Trophoblast cell (in vitro differentiated cells and primary cell): ENCODE measurements at regions not wholly inside any gene's neighbourhood (a gene's known extent, or its start where the extent isn't known, plus 50 kb on each side); places are given as distances from the start of the nearest gene placed in this dataset.

Experiments
- DNase-seq, 2 donors: peaks; one replicate each; pipeline ENCODE4 v3.0.0-alpha.2; 2016
- H2AFZ ChIP-seq: 2 replicates; pipeline ENCODE4 v1.6.1; 2013; ENCODE audit warnings: low read length, moderate library complexity, mild to moderate bottlenecking; ENCODE audit not compliant: insufficient read depth, poor library complexity
- H2AK5ac ChIP-seq: 2 replicates; pipeline ENCODE4 v1.6.1; 2013; ENCODE audit warnings: mild to moderate bottlenecking, low read length
- H2BK120ac ChIP-seq: 2 replicates; pipeline ENCODE4 v1.6.1; 2013; ENCODE audit warnings: low read length, mild to moderate bottlenecking, moderate library complexity; ENCODE audit not compliant: insufficient read depth, poor library complexity
- H2BK12ac ChIP-seq: 2 replicates; pipeline ENCODE4 v1.6.1; 2013; ENCODE audit warnings: mild to moderate bottlenecking, low read length, moderate library complexity
- H2BK5ac ChIP-seq: 2 replicates; pipeline ENCODE4 v1.6.1; 2013; ENCODE audit warnings: low read length, low read depth, moderate library complexity, mild to moderate bottlenecking; ENCODE audit not compliant: poor library complexity
- H3K14ac ChIP-seq: 2 replicates; pipeline ENCODE4 v1.6.1; 2013; ENCODE audit warnings: mild to moderate bottlenecking, low read length
- H3K18ac ChIP-seq: 2 replicates; pipeline ENCODE4 v1.6.1; 2013; ENCODE audit warnings: mild to moderate bottlenecking, low read length
- H3K23ac ChIP-seq: 2 replicates; pipeline ENCODE4 v1.6.1; 2013; ENCODE audit warnings: low read length
- H3K27ac ChIP-seq: 2 replicates; pipeline ENCODE4 v1.5.1; 2013; ENCODE audit warnings: low read depth, mild to moderate bottlenecking, inconsistent platforms, low read length, moderate library complexity
- H3K27me3 ChIP-seq: 2 replicates; pipeline ENCODE4 v1.6.1; 2013; ENCODE audit warnings: inconsistent platforms, mild to moderate bottlenecking, low read length, moderate library complexity; ENCODE audit not compliant: insufficient read depth
- H3K36me3 ChIP-seq, 2 experiments: 1 replicate in 1 of 2; 2 replicates in 1 of 2; pipeline ENCODE4 v1.6.1; 2013; ENCODE audit warnings: low read length in 2 of 2, mild to moderate bottlenecking in 2 of 2, moderate library complexity in 1 of 2; ENCODE audit not compliant: insufficient read depth in 2 of 2, control insufficient read depth in 1 of 2
- H3K4ac ChIP-seq: 2 replicates; pipeline ENCODE4 v1.6.1; 2013; ENCODE audit warnings: low read depth, mild to moderate bottlenecking, low read length, moderate library complexity
- H3K4me1 ChIP-seq, 2 experiments: 1 replicate in 1 of 2; 2 replicates in 1 of 2; pipeline ENCODE4 v1.6.1; 2013; ENCODE audit warnings: low read length in 2 of 2, mild to moderate bottlenecking in 2 of 2, moderate library complexity in 1 of 2; ENCODE audit not compliant: insufficient read depth in 2 of 2, control insufficient read depth in 1 of 2
- H3K4me2 ChIP-seq: 2 replicates; pipeline ENCODE4 v1.6.1; 2013; ENCODE audit warnings: inconsistent platforms, mild to moderate bottlenecking, low read length, moderate library complexity
- H3K4me3 ChIP-seq: 2 replicates; pipeline ENCODE4 v1.5.1; 2013; ENCODE audit warnings: mild to moderate bottlenecking, low read depth, low read length, inconsistent platforms
- H3K79me1 ChIP-seq: one replicate; pipeline ENCODE4 v1.6.1; 2013; ENCODE audit warnings: low read length
- H3K79me2 ChIP-seq: 2 replicates; pipeline ENCODE4 v1.6.1; 2013; ENCODE audit warnings: low read length, mild to moderate bottlenecking; ENCODE audit not compliant: control insufficient read depth, insufficient read depth, poor library complexity
- H3K9ac ChIP-seq: 2 replicates; pipeline ENCODE4 v1.6.1; 2013; ENCODE audit warnings: mild to moderate bottlenecking, low read length
- H3K9me3 ChIP-seq: 2 replicates; pipeline ENCODE4 v1.6.1; 2013; ENCODE audit warnings: low read depth, mild to moderate bottlenecking, control low read depth, inconsistent platforms, low read length; ENCODE audit not compliant: insufficient read depth
- H4K12ac ChIP-seq: 2 replicates; pipeline ENCODE4 v1.6.1; 2013; ENCODE audit warnings: low read depth, mild to moderate bottlenecking, low read length, moderate library complexity
- H4K8ac ChIP-seq: 2 replicates; pipeline ENCODE4 v1.6.1; 2013; ENCODE audit warnings: low read depth, mild to moderate bottlenecking, low read length, moderate library complexity
- H4K91ac ChIP-seq: one replicate; pipeline ENCODE4 v1.6.1; 2013; ENCODE audit warnings: low read depth, mild to moderate bottlenecking, low read length, moderate library complexity
- WGBS: extraction: QIAGEN DNeasy Blood & Tissue Kit; methylation state at CpG from one replicate; pipeline ENCODE4 v1.1.7; 2013; ENCODE audit warnings: missing lambda C conversion rate; ENCODE audit not compliant: insufficient read length, insufficient coverage; ENCODE audit errors: extremely low coverage; 5-methylcytosine and 5-hydroxymethylcytosine counted together

GRCh38 chr2:147440734-147441133 lies 404.1 kb upstream of the ACVR2A start:
- Histone ChIP-seq H3K18ac (no peak overlapping the region), H2BK12ac (no peak overlapping the region), H3K79me2 (no peaks in the 10 kb centered on the region), H3K4me2 (no peak overlapping the region), H3K79me1 (no peaks in the 10 kb centered on the region), H4K91ac (no peak overlapping the region), H3K14ac (no peak overlapping the region), H3K23ac (no peak overlapping the region), H4K12ac (no peak overlapping the region), H2BK5ac (no peak overlapping the region), H3K4ac (no peak overlapping the region), H3K4me1 (no peaks in the 10 kb centered on the region), H4K8ac (no peak overlapping the region), H2BK120ac (no peak overlapping the region), H3K9ac (no peak overlapping the region), H2AFZ (no peak overlapping the region), H3K27ac (no peak overlapping the region), H3K4me3 (no peak overlapping the region), H2AK5ac (no peak overlapping the region), H3K9me3 (no peaks in the 10 kb centered on the region), H3K36me3 (no peaks in the 10 kb centered on the region), H3K27me3 (no peaks in the 10 kb centered on the region)
- no peak for DNase-seq
- no CpG with 5 or more reads among the region's 1 CpG for WGBS

- H3K27ac ChIP-seq, result no peak overlapping the region
- no peak overlapping the region for H4K8ac ChIP-seq
- no peak overlapping the region for H3K18ac ChIP-seq
- no peak overlapping the region for H3K4ac ChIP-seq
- no peak for DNase-seq
- H3K23ac ChIP-seq, result no peak overlapping the region
- no peaks in the 10 kb centered on the region for H3K4me1 ChIP-seq
- no peak overlapping the region for H2AK5ac ChIP-seq
- H3K14ac ChIP-seq, result no peak overlapping the region
- H3K79me1 ChIP-seq, result no peaks in the 10 kb centered on the region
- no peaks in the 10 kb centered on the region for H3K36me3 ChIP-seq
- H2BK12ac ChIP-seq, result no peak overlapping the region
- no peaks in the 10 kb centered on the region for H3K9me3 ChIP-seq
- H3K4me3 ChIP-seq, result no peak overlapping the region
- H3K4me2 ChIP-seq, result no peak overlapping the region
- H4K91ac ChIP-seq, result no peak overlapping the region
- no peak overlapping the region for H2AFZ ChIP-seq
- H4K12ac ChIP-seq, result no peak overlapping the region
- H2BK5ac ChIP-seq, result no peak overlapping the region
- H3K27me3 ChIP-seq, result no peaks in the 10 kb centered on the region
- no peak overlapping the region for H3K9ac ChIP-seq
- no peaks in the 10 kb centered on the region for H3K79me2 ChIP-seq
- H2BK120ac ChIP-seq, result no peak overlapping the region
Observed at GRCh38 chr2:147439986-147440385, 404.8 kb upstream of the ACVR2A start.

- no peak overlapping the region for H3K4me2 ChIP-seq
- no CpG with 5 or more reads among the region's 8 CpGs for WGBS
Observed at GRCh38 chr2:147438882-147439281, 405.9 kb upstream of the ACVR2A start.

GRCh38 chr2:147433822-147434221 lies 411.0 kb upstream of the ACVR2A start:
- Histone ChIP-seq H3K4me2 (no peak overlapping the region), H3K23ac (no peak overlapping the region), H2AK5ac (no peak overlapping the region), H4K91ac (no peak overlapping the region), H3K79me1 (no peaks in the 10 kb centered on the region), H3K9me3 (no peaks in the 10 kb centered on the region), H2AFZ (no peak overlapping the region), H3K4me1 (peaks cover 0 to 2% of the 10 kb centered on the region in 2 experiments), H3K36me3 (no peaks in the 10 kb centered on the region), H4K12ac (no peak overlapping the region), H3K4ac (no peak overlapping the region), H3K79me2 (no peaks in the 10 kb centered on the region), H2BK12ac (no peak overlapping the region), H3K18ac (no peak overlapping the region), H3K9ac (no peak overlapping the region), H3K14ac (no peak overlapping the region), H4K8ac (no peak overlapping the region), H2BK120ac (no peak overlapping the region), H2BK5ac (no peak overlapping the region), H3K27me3 (no peaks in the 10 kb centered on the region), H3K4me3 (no peak overlapping the region), H3K27ac (no peak overlapping the region)
- DNase-seq, result no peak
- no CpG with 5 or more reads among the region's 2 CpGs for WGBS

More at GRCh38 chr2:147438882-147439281, 405.9 kb upstream of the ACVR2A start:
- no peak overlapping the region for H4K12ac ChIP-seq
- no peak overlapping the region for H3K27ac ChIP-seq
- no peak overlapping the region for H2BK120ac ChIP-seq
- no peak for DNase-seq
- H3K27me3 ChIP-seq, result no peaks in the 10 kb centered on the region
- no peak overlapping the region for H3K9ac ChIP-seq
- no peak overlapping the region for H2AFZ ChIP-seq
- H4K8ac ChIP-seq, result no peak overlapping the region
- no peak overlapping the region for H3K23ac ChIP-seq
- no peak overlapping the region for H3K14ac ChIP-seq
- H3K4me3 ChIP-seq, result no peak overlapping the region
- H2BK12ac ChIP-seq, result no peak overlapping the region
- no peaks in the 10 kb centered on the region for H3K9me3 ChIP-seq
- H3K4me1 ChIP-seq, result no peaks in the 10 kb centered on the region
- no peaks in the 10 kb centered on the region for H3K79me2 ChIP-seq
- H2AK5ac ChIP-seq, result no peak overlapping the region
- H3K4ac ChIP-seq, result no peak overlapping the region
- no peak overlapping the region for H4K91ac ChIP-seq
- H3K18ac ChIP-seq, result no peak overlapping the region
- H3K79me1 ChIP-seq, result no peaks in the 10 kb centered on the region
- no peaks in the 10 kb centered on the region for H3K36me3 ChIP-seq
- H2BK5ac ChIP-seq, result no peak overlapping the region
